Gastroesophageal sphincter (tissue), 4 donors: ENCODE measurements at regions not wholly inside any gene's neighbourhood (a gene's known extent, or its start where the extent isn't known, plus 50 kb on each side); places are given as distances from the start of the nearest gene placed in this dataset.
A peak's percentile ranks its signal among the peaks of the same experiment; 100 is the strongest.

Source experiments
- ATAC-seq: fragments of 150-250 bp; one replicate; pipeline ENCODE4 v1.9.1; 2016; ENCODE audit warnings: mild to moderate bottlenecking, moderate library complexity
- H3K27ac ChIP-seq, 4 donors: fragments of 200-600 bp; sonication (generic) in 3 of 4; 1 replicate in 3 of 4; 2 replicates in 1 of 4; pipeline ENCODE4 v1.5.1; 2016 to 2019
- H3K27me3 ChIP-seq: fragments of 200-600 bp; sonication (generic); one replicate; pipeline ENCODE4 v1.5.1; 2019
- H3K36me3 ChIP-seq, 2 donors: fragments of 200-600 bp; sonication (generic); one replicate each; pipeline ENCODE4 v1.5.1; 2019; ENCODE audit warnings: control low read depth in 1 of 2
- H3K4me1 ChIP-seq, 3 donors: fragments of 200-600 bp; sonication (generic); 1 replicate in 2 of 3; 2 replicates in 1 of 3; pipeline ENCODE4 v1.5.1; 2016 to 2019; ENCODE audit warnings: control low read depth in 2 of 3
- H3K4me3 ChIP-seq, 2 donors: fragments of 200-600 bp; sonication (generic); one replicate each; pipeline ENCODE4 v1.5.1; 2019; ENCODE audit warnings: mild to moderate bottlenecking in 1 of 2, moderate library complexity in 1 of 2
- H3K9me3 ChIP-seq, 3 donors: fragments of 200-600 bp; sonication (generic); one replicate each; pipeline ENCODE4 v1.5.1; 2017 to 2019; ENCODE audit warnings: control low read depth in 2 of 3
- CTCF ChIP-seq, 4 experiments: fragments of 200-600 bp in 2 of 4; fragments of 450-650 bp in 2 of 4; sonication (generic) in 1 of 4; IDR thresholded peaks; one replicate each; pipeline ENCODE4 v1.5.1; 2017 to 2019; ENCODE audit warnings: antibody characterized with exemption in 4 of 4, mild to moderate bottlenecking in 2 of 4, moderate library complexity in 2 of 4
- EP300 ChIP-seq: sonication (generic); formaldehyde crosslinking; IDR thresholded peaks from one replicate; pipeline ENCODE4 v1.6.1; 2017; ENCODE audit warnings: antibody characterized with exemption, mild to moderate bottlenecking
- POLR2A ChIP-seq, 2 donors: fragments of 450-650 bp; IDR thresholded peaks; one replicate each; pipeline ENCODE4 v1.6.1; 2017; ENCODE audit warnings: antibody characterized with exemption in 2 of 2, mild to moderate bottlenecking in 2 of 2, moderate library complexity in 1 of 2
- POLR2AphosphoS5 ChIP-seq: sonication (generic); formaldehyde crosslinking; IDR thresholded peaks from one replicate; pipeline ENCODE4 v1.6.1; 2017; ENCODE audit warnings: antibody characterized with exemption
- WGBS, 2 donors: methylation state at CpG; one replicate each; pipeline ENCODE4 v1.1.5; 2018; ENCODE audit warnings: low coverage in 1 of 2; 5-methylcytosine and 5-hydroxymethylcytosine counted together

- Histone ChIP-seq H3K27ac (peak overlapping the region in 2 of 4 donors; percentile 66 to 67), H3K36me3 (no peaks in the 10 kb centered on the region), H3K4me1 (peaks cover 0 to 35% (median 19%) of the 10 kb centered on the region in 3 donors), H3K27me3 (no peaks in the 10 kb centered on the region), H3K9me3 (no peaks in the 10 kb centered on the region), H3K4me3 (peak overlapping the region in 1 of 2 donors; percentile 6)
- ATAC-seq: peak; percentile 20
- 52% methylated on average over 4 of the region's 14 CpGs; no CpG with 5 or more reads in 1 of the 2 donors for WGBS, 2 donors
- TF ChIP-seq CTCF (IDR thresholded peaks at IDR 0.05): no peak
- TF ChIP-seq EP300: no peak
- no peak for TF ChIP-seq POLR2A (IDR thresholded peaks at IDR 0.05)
- no peak for TF ChIP-seq POLR2AphosphoS5
Observed at GRCh38 chr9:134230942-134231325, 66.6 kb upstream of the RNU6ATAC start.

GRCh38 chr9:134231330-134231745 is 67.0 kb upstream of the RNU6ATAC start:
- Histone ChIP-seq H3K27me3 (no peaks in the 10 kb centered on the region), H3K4me3 (peak overlapping the region in 1 of 2 donors; percentile 6), H3K4me1 (peaks cover 0 to 35% (median 19%) of the 10 kb centered on the region in 3 donors), H3K9me3 (no peaks in the 10 kb centered on the region), H3K36me3 (no peaks in the 10 kb centered on the region), H3K27ac (peak overlapping the region in 2 of 4 donors; percentile 66 to 67)
- no peak for TF ChIP-seq EP300
- no peak for TF ChIP-seq POLR2A (IDR thresholded peaks at IDR 0.05)
- peak; percentile 76 for TF ChIP-seq POLR2AphosphoS5
- no peak for TF ChIP-seq CTCF (IDR thresholded peaks at IDR 0.05)
- WGBS, 2 donors: 0% methylated on average over 2 of the region's 12 CpGs; no CpG with 5 or more reads in 1 of the 2 donors
- peak; percentile 37 for ATAC-seq

- H3K27ac ChIP-seq: peak overlapping the region in 2 of 4 donors; percentile 66 to 67
- peak; percentile 16 for ATAC-seq
- H3K4me3 ChIP-seq: no peak overlapping the region
- no peaks in the 10 kb centered on the region for H3K36me3 ChIP-seq
- H3K4me1 ChIP-seq: peaks cover 0 to 35% (median 19%) of the 10 kb centered on the region in 3 donors
- peaks cover 4% of the 10 kb centered on the region for H3K27me3 ChIP-seq
- no peaks in the 10 kb centered on the region for H3K9me3 ChIP-seq
- no peak for TF ChIP-seq CTCF (IDR thresholded peaks at IDR 0.05)
- no peak for TF ChIP-seq EP300
- no peak for TF ChIP-seq POLR2AphosphoS5
- TF ChIP-seq POLR2A (IDR thresholded peaks at IDR 0.05): no peak
- 100% methylated on average over 1 of the region's 8 CpGs; no CpG with 5 or more reads in 1 of the 2 donors for WGBS, 2 donors
Observed at GRCh38 chr9:134231767-134232166, 67.4 kb upstream of the RNU6ATAC start.

GRCh38 chr9:134233022-134233421 is 68.7 kb upstream of the RNU6ATAC start:
- TF ChIP-seq POLR2A (IDR thresholded peaks at IDR 0.05) (no peak), CTCF (IDR thresholded peaks at IDR 0.05) (no peak), EP300 (no peak), POLR2AphosphoS5 (no peak)
- no peak overlapping the region for H3K27ac ChIP-seq
- 79% methylated on average over 5 of the region's 16 CpGs; no CpG with 5 or more reads in 1 of the 2 donors for WGBS, 2 donors
- peaks cover 16% of the 10 kb centered on the region for H3K27me3 ChIP-seq
- H3K4me3 ChIP-seq: no peak overlapping the region
- peaks cover 0 to 31% (median 19%) of the 10 kb centered on the region in 3 donors for H3K4me1 ChIP-seq
- H3K9me3 ChIP-seq: no peaks in the 10 kb centered on the region
- ATAC-seq: no peak
- H3K36me3 ChIP-seq: no peaks in the 10 kb centered on the region

GRCh38 chr9:134234001-134234660 is 69.8 kb upstream of the RNU6ATAC start:
- TF ChIP-seq EP300 (no peak), POLR2AphosphoS5 (no peak), POLR2A (IDR thresholded peaks at IDR 0.05) (no peak), CTCF (IDR thresholded peaks at IDR 0.05) (no peak)
- H3K4me1 ChIP-seq: peaks cover 0 to 30% (median 19%) of the 10 kb centered on the region in 3 donors
- ATAC-seq: no peak
- no peaks in the 10 kb centered on the region for H3K36me3 ChIP-seq
- no peaks in the 10 kb centered on the region for H3K9me3 ChIP-seq
- WGBS, 2 donors: 80% methylated on average over 1 of the region's 21 CpGs; no CpG with 5 or more reads in 1 of the 2 donors
- H3K4me3 ChIP-seq: no peak overlapping the region
- no peak overlapping the region for H3K27ac ChIP-seq
- peaks cover 26% of the 10 kb centered on the region for H3K27me3 ChIP-seq
